ENCODE measurements at regions not wholly inside any gene's neighbourhood (a gene's known extent, or its start where the extent isn't known, plus 50 kb on each side); places are given as distances from the start of the nearest gene placed in this dataset.
"Not testable (repeated sequence)": the region's sequence is repeated elsewhere in the genome, so short reads cannot be mapped to it uniquely, and the experiment has no call there.

GRCh38 chr7:149714081-149714909, 59.1 kb downstream of the ZNF467 start:
- DNase-seq, result peak; percentile 97

- no peak for DNase-seq
Measured at GRCh38 chr7:149713731-149714068, 59.7 kb downstream of the ZNF467 start.

- no peak for DNase-seq
Measured at GRCh38 chr7:149713061-149713730, 60.2 kb downstream of the ZNF467 start.

- DNase-seq, result no peak
Measured at GRCh38 chr7:149708026-149708425, 65.4 kb downstream of the ZNF467 start.

GRCh38 chr7:149707448-149707886, 65.9 kb downstream of the ZNF467 start:
- DNase-seq, result no peak

- DNase-seq, result no peak
Measured at GRCh38 chr7:149706398-149706797, 67.0 kb downstream of the ZNF467 start.

- DNase-seq, result no peak
Measured at GRCh38 chr7:149704507-149704906, 68.9 kb downstream of the ZNF467 start.

GRCh38 chr7:149703044-149703650, 70.2 kb downstream of the ZNF467 start:
- no peak for DNase-seq

GRCh38 chr7:149701495-149702240, 71.7 kb downstream of the ZNF467 start:
- DNase-seq, result no peak

GRCh38 chr7:149697767-149698166, 75.6 kb downstream of the ZNF467 start:
- not testable (repeated sequence) for DNase-seq

- no peak for DNase-seq
Measured at GRCh38 chr7:149696280-149696679, 77.1 kb downstream of the ZNF467 start.

GRCh38 chr7:149692557-149692982, 80.8 kb downstream of the ZNF467 start:
- DNase-seq, result no peak

- no peak for DNase-seq
Measured at GRCh38 chr7:149692056-149692455, 81.3 kb downstream of the ZNF467 start.

GRCh38 chr7:149690688-149691446, 82.5 kb downstream of the ZNF467 start:
- peak; percentile 94 for DNase-seq

- no peak for DNase-seq
Measured at GRCh38 chr7:149689291-149689721, 84.1 kb downstream of the ZNF467 start.

GRCh38 chr7:149688836-149689235, 84.6 kb downstream of the ZNF467 start:
- no peak for DNase-seq

- DNase-seq, result not testable (repeated sequence)
Measured at GRCh38 chr7:149687820-149688219, 85.6 kb downstream of the ZNF467 start.

GRCh38 chr7:149686449-149686848, 86.9 kb downstream of the ZNF467 start:
- DNase-seq, result no peak

GRCh38 chr7:149686011-149686410, 87.4 kb downstream of the ZNF467 start:
- DNase-seq, result no peak

- no peak for DNase-seq
Measured at GRCh38 chr7:149685455-149685854, 87.9 kb downstream of the ZNF467 start.

GRCh38 chr7:149683898-149684297, 89.5 kb downstream of the ZNF467 start:
- no peak for DNase-seq

GRCh38 chr7:149683181-149683580, 90.2 kb downstream of the ZNF467 start:
- no peak for DNase-seq

Data from NCI-H69 (cell line).